ENCODE measurements at regions not wholly inside any gene's neighbourhood (a gene's known extent, or its start where the extent isn't known, plus 50 kb on each side); places are given as distances from the start of the nearest gene placed in this dataset.
"Not testable (repeated sequence)": the region's sequence is repeated elsewhere in the genome, so short reads cannot be mapped to it uniquely, and the experiment has no call there.

GRCh38 chr10:6788731-6789130 is 208.7 kb upstream of the PRKCQ start:
- no peak for DNase-seq

GRCh38 chr10:6788231-6788630 is 208.2 kb upstream of the PRKCQ start:
- DNase-seq, result no peak

- DNase-seq, result no peak
Observed at GRCh38 chr10:6787718-6788117, 207.6 kb upstream of the PRKCQ start.

GRCh38 chr10:6787091-6787490 is 207.0 kb upstream of the PRKCQ start:
- no peak for DNase-seq

- no peak for DNase-seq
Observed at GRCh38 chr10:6786579-6787031, 206.5 kb upstream of the PRKCQ start.

GRCh38 chr10:6784429-6784828 is 204.4 kb upstream of the PRKCQ start:
- DNase-seq, result not testable (repeated sequence)

- no peak for DNase-seq
Observed at GRCh38 chr10:6783471-6783870, 203.4 kb upstream of the PRKCQ start.

GRCh38 chr10:6782378-6782777 is 202.3 kb upstream of the PRKCQ start:
- DNase-seq, result no peak

- DNase-seq, result no peak
Observed at GRCh38 chr10:6781133-6781770, 201.2 kb upstream of the PRKCQ start.

- no peak for DNase-seq
Observed at GRCh38 chr10:6780008-6780677, 200.1 kb upstream of the PRKCQ start.

GRCh38 chr10:6778992-6779701 is 199.1 kb upstream of the PRKCQ start:
- DNase-seq, result no peak

- DNase-seq, result no peak
Observed at GRCh38 chr10:6776170-6776569, 196.1 kb upstream of the PRKCQ start.

- no peak for DNase-seq
Observed at GRCh38 chr10:6774406-6774805, 194.3 kb upstream of the PRKCQ start.

- no peak for DNase-seq
Observed at GRCh38 chr10:6771331-6771730, 191.3 kb upstream of the PRKCQ start.

GRCh38 chr10:6770846-6771245 is 190.8 kb upstream of the PRKCQ start:
- DNase-seq, result no peak

- no peak for DNase-seq
Observed at GRCh38 chr10:6769704-6770417, 189.8 kb upstream of the PRKCQ start.

- DNase-seq, result no peak
Observed at GRCh38 chr10:6766131-6766801, 186.2 kb upstream of the PRKCQ start.

GRCh38 chr10:6763423-6763822 is 183.3 kb upstream of the PRKCQ start:
- no peak for DNase-seq

GRCh38 chr10:6763001-6763400 is 182.9 kb upstream of the PRKCQ start:
- no peak for DNase-seq

- no peak for DNase-seq
Observed at GRCh38 chr10:6759961-6760360, 179.9 kb upstream of the PRKCQ start.

- no peak for DNase-seq
Observed at GRCh38 chr10:6757158-6757557, 177.1 kb upstream of the PRKCQ start.

- no peak for DNase-seq
Observed at GRCh38 chr10:6756716-6757115, 176.6 kb upstream of the PRKCQ start.
